AG09309 (cell line): ENCODE measurements at regions not wholly inside any gene's neighbourhood (a gene's known extent, or its start where the extent isn't known, plus 50 kb on each side); places are given as distances from the start of the nearest gene placed in this dataset.
"Not testable (repeated sequence)": the region's sequence is repeated elsewhere in the genome, so short reads cannot be mapped to it uniquely, and the experiment has no call there.

Experiments
- DNase-seq: peaks from one replicate; pipeline ENCODE4 v3.0.0-alpha.2; 2010; ENCODE audit warnings: low read depth
- H3K4me3 ChIP-seq: 2 replicates; pipeline ENCODE4 v1.5.1; 2011; ENCODE audit warnings: mild to moderate bottlenecking, low read depth, low read length, moderate library complexity; ENCODE audit not compliant: control insufficient read depth
- CTCF ChIP-seq: IDR thresholded peaks from 2 replicates; pipeline ENCODE4 v1.5.1; 2011; ENCODE audit warnings: mild to moderate bottlenecking, low read depth, low read length, inconsistent platforms; ENCODE audit not compliant: insufficient read depth, control insufficient read depth; ENCODE audit errors: missing control alignments

GRCh38 chr14:43359317-43359716 lies 1147.8 kb downstream of the FSCB start:
- no peak for DNase-seq
- H3K4me3 ChIP-seq, result no peak overlapping the region
- TF ChIP-seq CTCF, result no peak

- no peak for TF ChIP-seq CTCF
- DNase-seq, result no peak
- H3K4me3 ChIP-seq, result no peak overlapping the region
These were observed 1150.0 kb downstream of the FSCB start for GRCh38 chr14:43356979-43357545.

- no peak overlapping the region for H3K4me3 ChIP-seq
- no peak for DNase-seq
- no peak for TF ChIP-seq CTCF
These were observed 1150.7 kb downstream of the FSCB start for GRCh38 chr14:43356382-43356781.

- DNase-seq, result no peak
- no peak for TF ChIP-seq CTCF
- H3K4me3 ChIP-seq, result no peak overlapping the region
These were observed 1165.2 kb downstream of the FSCB start for GRCh38 chr14:43341921-43342320.

GRCh38 chr14:43338713-43339112 lies 1168.4 kb downstream of the FSCB start:
- TF ChIP-seq CTCF, result no peak
- no peak overlapping the region for H3K4me3 ChIP-seq
- DNase-seq, result no peak

GRCh38 chr14:43336351-43336750 lies 1170.7 kb downstream of the FSCB start:
- DNase-seq, result no peak
- TF ChIP-seq CTCF, result no peak
- no peak overlapping the region for H3K4me3 ChIP-seq

GRCh38 chr14:43326501-43327407 lies 1180.3 kb downstream of the FSCB start:
- not testable (repeated sequence) for H3K4me3 ChIP-seq, DNase-seq
